Hypothalamus (tissue), 51 donors: ENCODE measurements at regions not wholly inside any gene's neighbourhood (a gene's known extent, or its start where the extent isn't known, plus 50 kb on each side); places are given as distances from the start of the nearest gene placed in this dataset.
"Not testable (repeated sequence)": the region's sequence is repeated elsewhere in the genome, so short reads cannot be mapped to it uniquely, and the experiment has no call there.

ENCODE experiments used
- DNase-seq, 51 donors: peaks; one replicate each; lab custom pipeline; 2025; lab: John Stamatoyannopoulos, UW

DNA sequence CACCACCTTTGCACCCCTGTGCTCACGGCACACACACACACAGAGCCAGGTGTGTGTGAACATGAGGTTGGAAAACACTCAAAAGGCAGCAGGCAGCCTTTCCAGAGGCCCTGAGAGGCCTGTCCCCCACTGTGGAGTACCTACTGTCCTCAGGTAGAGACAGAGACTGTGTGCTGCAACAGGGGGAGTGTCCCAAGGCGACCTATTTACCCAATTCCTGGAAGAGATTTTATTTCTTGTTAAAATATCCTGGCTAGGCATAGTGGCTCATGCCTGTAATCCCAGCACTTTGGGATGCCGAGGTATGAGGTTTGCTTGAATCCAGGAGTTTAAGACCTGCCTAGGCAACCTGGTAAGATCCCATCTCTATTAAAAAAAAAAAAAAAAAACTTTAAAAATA, 108.5 kb downstream of the COPRS start:
- DNase-seq, result no peak

DNA sequence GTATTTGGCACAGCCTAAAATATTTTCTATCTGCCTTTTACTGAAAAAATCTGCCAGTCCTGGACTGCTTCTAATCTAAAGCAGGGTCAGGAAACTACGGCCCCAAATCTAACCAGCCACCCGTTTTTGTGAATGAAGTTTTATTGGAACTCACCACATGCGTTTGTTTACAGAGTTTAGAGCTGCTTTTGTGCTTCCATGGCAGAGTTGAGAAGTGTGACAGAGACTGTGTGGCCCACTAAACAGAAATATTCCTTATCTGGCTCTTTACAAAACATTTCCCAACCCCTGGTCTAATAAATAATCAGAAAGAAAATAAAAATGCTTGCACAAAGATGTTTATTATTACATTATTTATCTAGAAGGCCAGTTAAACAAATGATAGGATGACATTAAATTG, 110.2 kb downstream of the COPRS start:
- no peak for DNase-seq

DNA sequence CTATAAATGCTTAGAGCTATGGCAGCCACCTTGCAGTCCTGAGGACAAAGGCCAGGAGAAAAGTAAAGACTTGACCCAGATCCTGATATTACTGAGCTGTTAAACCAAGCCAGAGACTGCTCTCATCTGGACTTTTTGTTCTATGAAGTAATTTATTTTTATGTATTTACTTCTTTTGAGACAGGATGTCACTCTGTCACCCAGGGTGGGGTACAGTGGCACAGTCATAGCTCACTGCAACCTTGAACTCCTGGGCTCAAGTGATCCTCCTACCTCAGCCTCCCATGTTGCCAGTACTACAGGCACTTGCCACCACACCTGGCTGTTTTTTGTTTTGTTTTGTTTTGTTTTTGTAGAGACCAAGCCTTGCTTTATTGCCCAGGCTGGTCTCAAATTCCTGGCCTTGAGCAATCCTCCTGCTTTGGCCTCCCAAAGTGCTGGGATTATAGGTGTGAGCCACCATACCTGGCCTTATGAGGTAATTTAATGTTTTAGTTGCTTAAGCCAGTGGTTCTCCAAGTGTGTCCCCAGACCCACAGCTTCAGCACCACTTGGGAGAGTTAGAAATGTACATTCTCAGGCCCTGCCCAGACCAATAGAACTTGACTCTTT, 112.1 kb downstream of the COPRS start:
- no peak for DNase-seq

DNA sequence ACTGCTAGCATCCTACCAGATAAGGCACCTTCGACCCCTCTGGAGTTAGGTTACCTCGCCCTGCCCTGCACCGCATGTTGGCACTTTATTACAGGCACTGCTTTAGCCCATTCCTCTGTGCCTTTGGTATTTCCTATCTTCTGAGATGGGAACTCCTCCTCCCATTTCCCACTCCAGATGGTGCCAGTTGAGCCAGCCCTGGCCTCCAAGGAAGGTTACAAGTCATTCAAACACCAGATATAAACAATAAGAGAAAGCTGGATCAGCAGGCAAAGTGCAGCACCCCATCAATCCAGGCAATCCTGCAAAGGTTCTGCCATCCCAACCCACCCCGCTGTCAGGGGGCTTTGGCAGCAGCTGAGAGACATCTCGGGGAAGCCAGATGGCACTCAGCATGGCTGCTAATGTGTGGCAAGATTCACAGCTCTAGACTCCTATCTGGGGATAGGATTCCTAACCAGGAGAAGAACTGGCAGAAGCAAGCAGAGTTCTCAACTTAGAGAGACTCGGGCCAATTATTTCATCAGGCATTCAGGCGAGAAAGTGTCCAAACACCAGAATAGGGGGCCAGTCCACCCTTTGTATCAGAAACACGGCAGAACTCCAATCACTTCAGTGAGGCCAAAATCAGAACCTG, 113.0 kb downstream of the COPRS start:
- DNase-seq, result no peak

GRCh38 chr17:31744511-31744951, 114.5 kb downstream of the COPRS start:
- DNase-seq, result no peak

DNA sequence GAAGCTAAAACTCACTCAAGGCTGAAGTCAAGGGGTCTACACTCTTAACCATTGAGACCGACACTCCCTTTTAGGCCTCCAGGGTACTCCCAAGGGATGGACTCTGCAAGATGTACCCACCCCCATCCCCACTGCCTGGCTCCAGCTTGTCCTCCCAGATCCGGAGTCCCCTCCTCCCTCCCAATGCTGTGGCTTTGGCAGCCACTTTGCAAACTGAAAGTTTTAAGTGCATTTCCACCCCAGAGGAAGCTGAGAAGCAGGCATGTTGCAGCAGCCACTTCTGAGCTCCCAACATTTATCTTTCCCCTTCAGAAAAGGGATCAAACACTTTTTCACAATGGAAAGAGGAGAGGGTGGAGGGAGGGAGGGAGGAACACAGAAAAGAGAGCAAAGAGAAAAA, 115.2 kb downstream of the COPRS start:
- DNase-seq, result no peak

GRCh38 chr17:31741371-31741770, 117.7 kb downstream of the COPRS start:
- DNase-seq, result no peak

DNA sequence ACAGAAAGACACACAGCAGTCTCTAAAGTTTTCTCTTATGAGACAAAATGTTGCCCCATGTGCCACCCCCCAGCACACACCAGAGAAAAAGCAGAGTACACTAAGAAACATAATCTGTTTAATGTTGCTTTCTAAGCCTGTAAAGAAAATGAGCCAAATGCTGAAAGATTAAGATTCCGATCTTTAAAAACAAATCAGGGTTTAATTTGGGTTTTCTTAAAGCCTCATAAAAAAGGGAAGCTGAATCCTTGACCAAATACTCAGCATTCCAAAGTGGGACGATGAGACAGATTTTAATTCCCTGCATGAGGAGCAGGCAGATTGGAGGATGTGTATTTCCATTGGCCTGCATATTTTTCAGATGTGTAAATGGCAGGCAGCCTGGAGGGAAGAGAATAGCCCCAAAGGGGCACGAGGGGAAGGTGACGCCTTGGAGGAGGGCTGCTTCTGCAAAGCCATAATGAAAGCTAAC, 118.4 kb downstream of the COPRS start:
- no peak for DNase-seq

DNA sequence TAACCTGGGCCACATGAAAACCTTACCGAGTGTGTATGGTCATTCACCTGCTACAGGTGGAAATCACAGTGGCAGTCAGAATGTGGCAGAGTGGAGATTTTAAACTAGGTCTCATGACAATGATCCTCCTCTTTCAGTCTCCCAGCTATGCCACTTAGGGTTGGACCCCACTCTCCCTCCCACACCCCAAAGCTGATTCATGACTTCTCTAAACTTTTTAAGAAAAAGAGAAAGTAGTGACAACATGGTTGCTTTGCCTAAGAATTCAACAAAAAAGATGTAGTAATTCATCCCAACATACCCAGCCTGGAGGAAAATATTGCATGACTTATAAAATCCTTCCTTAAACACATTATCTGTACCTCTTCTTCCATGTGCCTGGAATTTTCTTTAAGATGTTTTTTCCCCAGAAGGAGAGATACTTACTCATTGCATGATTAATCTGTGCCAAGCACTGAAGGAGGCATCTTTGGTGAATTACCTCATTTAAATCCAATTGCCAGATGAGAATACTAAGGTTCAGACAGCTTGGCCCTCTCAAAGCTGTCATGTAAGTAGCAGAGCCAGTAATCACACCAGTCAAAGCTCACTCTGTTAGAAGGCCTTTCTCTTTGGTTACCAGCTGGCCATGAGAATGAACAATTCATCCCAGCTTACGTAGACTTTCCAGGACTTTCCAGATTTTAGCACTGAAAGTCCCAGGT, 119.9 kb downstream of the COPRS start:
- no peak for DNase-seq

GRCh38 chr17:31738488-31738887, 120.6 kb downstream of the COPRS start:
- DNase-seq, result no peak

- DNase-seq, result no peak
Observed at GRCh38 chr17:31738067-31738466, 121.0 kb downstream of the COPRS start.

GRCh38 chr17:31736855-31737625, 122.0 kb downstream of the COPRS start:
- no peak for DNase-seq

- DNase-seq, result no peak
Observed at GRCh38 chr17:31733326-31733725, 125.7 kb downstream of the COPRS start.

GRCh38 chr17:31731585-31732154, 127.4 kb downstream of the COPRS start:
- not testable (repeated sequence) for DNase-seq

- DNase-seq, result no peak
Observed at GRCh38 chr17:31731118-31731517, 127.9 kb downstream of the COPRS start.

DNA sequence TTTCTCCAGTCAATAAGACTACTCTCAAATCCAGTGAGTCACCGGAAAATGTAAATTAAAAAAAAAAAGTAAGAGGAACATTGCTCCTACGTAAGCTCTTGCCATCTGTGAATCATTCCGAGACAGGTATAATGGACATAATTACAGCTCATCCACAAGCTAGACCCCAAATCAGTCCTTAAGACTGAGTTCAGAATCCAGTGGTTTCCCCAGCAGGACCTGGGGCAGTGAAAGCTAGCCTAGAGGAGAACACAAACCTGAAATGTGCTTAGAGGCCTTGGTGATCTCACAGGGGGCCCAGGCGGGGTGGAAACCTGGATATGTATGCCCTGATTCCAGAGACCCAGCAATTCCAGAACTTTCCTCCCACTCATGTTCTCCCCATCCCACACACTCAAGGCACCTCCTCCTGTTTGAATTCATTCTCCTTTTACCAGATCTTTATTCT, 132.0 kb downstream of the COPRS start:
- no peak for DNase-seq

DNA sequence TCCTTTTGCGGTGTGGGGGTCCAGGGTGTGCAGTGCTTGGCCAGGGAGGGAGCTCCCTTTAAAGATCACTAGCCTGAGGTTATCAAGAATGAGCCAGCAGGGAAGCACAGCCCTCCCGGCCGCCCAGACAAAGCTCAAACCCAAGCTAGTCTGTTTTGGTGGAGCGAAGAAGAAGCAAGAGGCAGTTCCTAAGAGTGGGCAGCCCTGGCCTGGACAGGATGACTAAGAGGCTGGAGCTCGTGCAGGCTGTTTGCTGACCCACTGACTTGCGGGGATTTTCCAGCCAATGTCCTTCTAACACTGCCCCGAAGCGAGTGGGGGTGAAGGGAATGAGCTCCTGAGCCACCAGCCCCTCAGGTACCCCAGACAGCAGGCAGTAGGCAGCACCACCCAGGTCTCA, 134.4 kb downstream of the COPRS start:
- DNase-seq, result no peak

- DNase-seq, result no peak
Observed at GRCh38 chr17:31724026-31724425, 135.0 kb downstream of the COPRS start.

- no peak for DNase-seq
Observed at GRCh38 chr17:31722251-31723056, 136.6 kb downstream of the COPRS start.
